Neural cell (in vitro differentiated cells): ENCODE measurements at regions not wholly inside any gene's neighbourhood (a gene's known extent, or its start where the extent isn't known, plus 50 kb on each side); places are given as distances from the start of the nearest gene placed in this dataset.

Experiments used
- EP300 ChIP-seq: fragments of 450-650 bp; conservative IDR thresholded peaks from 2 replicates; pipeline ENCODE4 v1.6.1; 2014; ENCODE audit warnings: antibody characterized with exemption, mild to moderate bottlenecking, moderate library complexity; ENCODE audit not compliant: poor library complexity, severe bottlenecking
- EZH2 ChIP-seq: fragments of 200-600, 300-800 bp; shearing (Covaris generic), sonication (generic); IDR thresholded peaks from 2 replicates; pipeline ENCODE4 v1.6.1; 2014; ENCODE audit warnings: antibody characterized with exemption, low read length, borderline replicate concordance, mild to moderate bottlenecking; ENCODE audit not compliant: insufficient read depth, poor library complexity, severe bottlenecking
- POLR2AphosphoS5 ChIP-seq: IDR thresholded peaks from 2 replicates; pipeline ENCODE4 v1.6.1; 2012
- TF ChIP-seq, protein P1 (sequence below): fragments of 450-650 bp; IDR thresholded peaks from 2 replicates; pipeline ENCODE4 v1.5.1; 2014; ENCODE audit warnings: antibody characterized with exemption, mild to moderate bottlenecking, moderate library complexity; ENCODE audit not compliant: poor library complexity, severe bottlenecking

DNA sequence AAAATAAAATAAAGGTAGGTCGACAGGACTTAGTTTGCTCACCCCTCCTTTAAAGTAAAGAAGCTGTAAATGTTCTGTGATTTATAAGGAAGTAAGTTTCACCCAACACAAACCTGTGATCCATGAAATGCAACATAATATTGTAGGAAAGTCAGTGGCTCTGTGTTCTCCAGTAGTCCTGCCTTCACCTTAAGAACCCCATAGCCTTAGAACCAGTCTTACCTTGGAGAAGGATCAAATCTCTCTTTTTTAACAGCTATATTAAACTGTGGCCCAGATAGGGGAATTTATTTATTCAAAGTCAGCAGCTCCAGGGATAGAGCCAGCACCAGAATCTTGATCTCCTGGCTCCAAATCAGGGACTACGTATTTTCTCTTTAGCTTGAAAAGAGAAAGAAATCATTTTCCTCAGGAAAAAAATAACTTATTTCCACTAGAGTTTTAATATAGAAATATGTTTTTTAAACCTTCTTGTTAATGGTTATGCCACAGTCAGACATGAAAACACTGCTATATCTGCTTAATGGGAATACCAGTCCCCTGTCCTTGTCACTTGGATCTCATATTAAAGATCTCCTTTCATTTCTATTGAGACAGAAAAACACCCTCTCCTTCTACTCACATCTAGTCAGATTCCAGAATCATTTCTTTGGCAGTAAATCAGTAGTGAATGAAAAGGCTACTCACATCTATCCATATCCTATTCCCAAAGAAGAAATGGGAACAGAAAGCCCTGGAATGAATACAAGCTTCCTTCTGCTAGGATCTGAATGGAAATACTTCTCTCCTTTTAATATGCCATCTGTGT lies 269.2 kb upstream of the TNC start:
- TF ChIP-seq, protein P1, sequence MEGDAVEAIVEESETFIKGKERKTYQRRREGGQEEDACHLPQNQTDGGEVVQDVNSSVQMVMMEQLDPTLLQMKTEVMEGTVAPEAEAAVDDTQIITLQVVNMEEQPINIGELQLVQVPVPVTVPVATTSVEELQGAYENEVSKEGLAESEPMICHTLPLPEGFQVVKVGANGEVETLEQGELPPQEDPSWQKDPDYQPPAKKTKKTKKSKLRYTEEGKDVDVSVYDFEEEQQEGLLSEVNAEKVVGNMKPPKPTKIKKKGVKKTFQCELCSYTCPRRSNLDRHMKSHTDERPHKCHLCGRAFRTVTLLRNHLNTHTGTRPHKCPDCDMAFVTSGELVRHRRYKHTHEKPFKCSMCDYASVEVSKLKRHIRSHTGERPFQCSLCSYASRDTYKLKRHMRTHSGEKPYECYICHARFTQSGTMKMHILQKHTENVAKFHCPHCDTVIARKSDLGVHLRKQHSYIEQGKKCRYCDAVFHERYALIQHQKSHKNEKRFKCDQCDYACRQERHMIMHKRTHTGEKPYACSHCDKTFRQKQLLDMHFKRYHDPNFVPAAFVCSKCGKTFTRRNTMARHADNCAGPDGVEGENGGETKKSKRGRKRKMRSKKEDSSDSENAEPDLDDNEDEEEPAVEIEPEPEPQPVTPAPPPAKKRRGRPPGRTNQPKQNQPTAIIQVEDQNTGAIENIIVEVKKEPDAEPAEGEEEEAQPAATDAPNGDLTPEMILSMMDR, result no peak
- no peak for TF ChIP-seq EP300
- no peak for TF ChIP-seq POLR2AphosphoS5
- no peak for TF ChIP-seq EZH2
